Fibroblast of gingiva (primary cell): ENCODE measurements at regions not wholly inside any gene's neighbourhood (a gene's known extent, or its start where the extent isn't known, plus 50 kb on each side); places are given as distances from the start of the nearest gene placed in this dataset.

ENCODE experiments used
- DNase-seq: peaks from one replicate; pipeline ENCODE4 v3.0.0-alpha.2; 2011; ENCODE audit warnings: low read depth

DNA sequence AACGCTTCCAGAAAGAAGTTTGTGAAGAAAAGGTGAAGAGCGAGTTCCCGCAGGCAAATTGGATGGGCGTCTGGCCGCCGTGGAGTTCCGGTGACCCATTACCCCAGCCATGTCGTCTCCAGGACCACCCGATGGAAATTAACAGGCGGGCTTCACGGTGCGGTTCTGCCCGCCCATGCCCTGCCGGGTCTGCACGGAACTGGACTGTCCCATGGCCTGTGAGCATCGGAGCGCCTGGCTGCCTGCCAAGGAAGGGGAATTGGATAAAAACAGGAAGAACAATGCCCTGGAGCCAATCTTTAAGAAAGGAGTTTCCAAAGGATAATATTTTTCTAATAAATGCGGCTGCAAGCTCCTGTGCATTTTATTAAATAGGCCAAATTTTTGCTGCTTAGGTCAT is 319.8 kb upstream of the SLC7A11 start:
- DNase-seq: no peak

- DNase-seq: no peak
Measured at GRCh38 chr4:138561276-138561880, 319.2 kb upstream of the SLC7A11 start.

- DNase-seq: no peak
Measured at GRCh38 chr4:138560448-138560847, 318.3 kb upstream of the SLC7A11 start.

GRCh38 chr4:138558886-138559285 is 316.7 kb upstream of the SLC7A11 start:
- DNase-seq: no peak

DNA sequence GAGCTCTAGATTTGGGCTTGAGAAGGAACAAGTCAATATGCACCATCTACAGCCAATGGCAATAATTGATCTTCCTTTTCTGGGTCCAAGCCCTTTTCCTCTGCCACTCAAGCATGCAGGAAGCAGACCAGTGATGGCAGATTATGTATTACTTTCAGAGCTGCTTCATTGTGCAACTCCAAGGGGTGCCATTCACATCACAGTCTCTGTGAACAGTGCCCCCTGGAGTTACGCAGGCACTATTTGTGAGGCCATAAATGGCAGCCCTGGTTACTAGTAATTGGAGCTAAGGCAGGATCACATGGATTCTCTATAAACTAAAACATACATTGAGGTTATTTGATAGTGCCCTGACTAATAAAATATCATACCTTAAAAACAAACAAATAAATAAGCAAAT is 313.4 kb upstream of the SLC7A11 start:
- peak; percentile 14 for DNase-seq

GRCh38 chr4:138555108-138555507 is 313.0 kb upstream of the SLC7A11 start:
- no peak for DNase-seq

- DNase-seq: no peak
Measured at GRCh38 chr4:138553001-138553845, 311.1 kb upstream of the SLC7A11 start.

DNA sequence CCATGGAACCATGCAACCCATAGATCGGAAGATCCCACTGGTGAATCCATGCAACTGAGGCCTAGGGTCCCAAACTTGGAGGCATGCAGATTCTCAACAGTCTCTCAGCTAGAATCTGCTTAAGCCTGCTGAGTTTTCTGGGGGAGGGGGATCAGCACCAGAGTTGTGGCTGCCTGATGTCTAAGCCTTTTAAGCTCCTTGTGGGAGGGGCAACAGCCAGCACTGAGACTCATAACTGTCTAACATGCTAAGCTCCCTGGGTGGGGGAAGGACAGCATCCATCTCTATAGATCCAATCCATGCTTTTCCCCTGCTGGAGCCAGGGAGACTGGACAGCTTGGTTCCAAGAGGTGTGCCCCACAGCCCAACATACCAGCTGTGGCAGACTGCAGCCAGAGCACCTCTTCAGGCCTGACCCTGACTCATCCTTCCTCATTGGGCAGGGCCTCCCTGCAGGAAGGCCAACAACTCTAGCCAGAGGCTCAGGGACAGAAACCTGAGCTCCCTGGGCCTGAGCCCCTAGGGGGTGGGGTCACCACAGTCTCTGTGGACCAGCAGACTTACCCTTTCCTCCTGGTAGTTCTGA is 300.1 kb upstream of the SLC7A11 start:
- no peak for DNase-seq

DNA sequence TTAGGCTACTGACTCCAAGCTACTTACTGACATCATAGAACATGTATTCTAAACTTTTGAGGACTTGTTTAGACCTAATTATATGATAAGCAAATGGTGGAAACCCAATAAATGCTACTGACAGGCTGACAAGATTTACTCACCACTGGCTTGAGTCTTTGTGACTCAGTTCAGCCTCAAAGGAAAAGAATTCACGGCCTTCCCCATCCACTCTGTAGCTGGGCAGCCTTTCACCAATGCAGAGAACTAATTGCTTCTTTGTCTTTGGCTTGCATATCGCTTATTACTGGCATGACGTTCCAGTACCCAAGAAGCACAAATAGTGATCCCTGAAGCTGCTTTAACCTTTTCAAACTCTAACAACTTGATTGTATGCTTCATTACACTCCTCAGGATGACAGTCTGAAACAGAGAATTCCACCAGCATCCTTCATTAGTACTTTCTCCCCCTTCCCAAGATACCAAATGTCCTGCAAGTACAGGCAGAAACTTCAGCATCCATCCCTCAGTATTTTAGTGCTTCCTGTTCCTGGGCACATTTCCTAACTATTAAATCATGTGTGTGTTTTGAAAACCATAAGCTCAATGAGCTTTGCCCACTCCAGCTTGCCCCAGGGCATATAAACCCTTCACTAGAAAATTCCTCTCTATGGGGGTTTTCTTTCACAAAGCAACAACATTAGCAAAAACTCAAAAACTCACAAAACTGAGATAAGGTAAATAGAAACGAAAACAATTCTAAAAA is 298.1 kb upstream of the SLC7A11 start:
- no peak for DNase-seq

DNA sequence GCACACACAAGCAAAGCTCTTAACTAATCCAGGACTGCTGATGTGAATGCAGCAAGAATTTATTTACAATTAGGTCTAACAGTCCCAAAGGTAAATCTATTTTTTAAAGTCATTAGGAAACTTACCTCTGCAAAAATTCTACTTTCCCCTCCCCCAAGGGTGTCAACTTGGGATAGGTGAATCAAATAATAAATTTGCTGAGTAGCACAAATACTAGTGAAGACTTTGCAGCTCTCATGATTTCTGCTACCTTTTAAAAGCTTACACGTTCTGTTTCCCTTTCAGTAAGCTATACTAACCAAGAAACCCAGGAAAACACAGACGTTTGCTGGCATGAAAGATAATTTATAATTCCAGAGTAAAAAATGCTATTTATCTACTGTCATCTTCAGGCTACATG is 296.6 kb upstream of the SLC7A11 start:
- DNase-seq: no peak

DNA sequence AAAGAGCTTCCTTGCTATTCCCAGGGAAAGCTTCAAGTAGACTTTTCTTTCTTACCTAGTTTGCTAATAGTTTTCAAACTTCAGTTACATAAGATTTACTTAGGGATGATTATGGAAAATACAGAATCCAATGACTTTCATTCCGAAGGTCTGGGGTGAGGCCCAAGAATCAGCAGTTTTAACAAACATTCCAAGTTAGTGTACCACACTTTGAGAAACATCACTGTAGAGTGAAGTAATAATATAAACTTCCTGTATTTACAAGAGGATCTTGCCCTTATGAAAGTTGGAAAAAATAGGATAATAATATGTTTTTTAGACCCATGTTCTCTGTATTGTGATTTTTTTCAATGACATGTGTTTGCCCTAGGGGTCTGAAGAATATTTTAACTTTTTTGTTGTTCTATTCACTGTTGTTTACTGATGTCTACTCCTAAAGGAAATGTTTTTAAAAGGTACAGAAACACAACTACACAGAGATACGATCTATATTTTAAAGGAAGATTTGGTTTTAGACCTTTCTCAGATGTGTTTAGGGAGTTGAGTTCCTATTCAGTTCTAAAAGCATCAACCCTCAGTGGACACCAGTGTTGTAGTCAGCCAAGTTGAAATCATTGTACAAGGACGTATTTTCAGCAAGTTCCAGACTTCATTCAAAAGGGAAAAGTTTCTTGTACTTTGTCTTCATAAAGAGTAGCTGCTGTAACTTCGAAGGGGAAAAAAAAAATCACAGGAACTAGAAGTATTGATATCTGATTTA is 295.8 kb upstream of the SLC7A11 start:
- no peak for DNase-seq

DNA sequence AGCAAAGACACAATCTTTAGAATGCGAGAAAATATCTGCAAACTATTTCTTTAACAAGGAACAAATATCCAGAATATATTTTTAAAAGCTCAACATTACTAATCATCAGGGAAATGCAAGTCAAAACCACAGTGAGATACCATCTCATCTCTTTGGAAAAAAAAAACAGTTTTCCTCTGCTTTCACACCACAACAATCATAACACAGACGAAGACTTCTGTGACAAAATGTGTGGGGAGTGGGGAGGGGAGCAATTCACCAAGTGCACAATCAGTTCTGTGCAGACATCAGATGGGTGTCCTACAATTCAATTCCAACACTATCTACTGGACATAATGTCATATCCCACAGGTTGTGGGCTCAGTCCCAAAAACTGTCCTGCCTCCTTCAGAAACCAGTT is 293.2 kb upstream of the SLC7A11 start:
- DNase-seq: no peak

DNA sequence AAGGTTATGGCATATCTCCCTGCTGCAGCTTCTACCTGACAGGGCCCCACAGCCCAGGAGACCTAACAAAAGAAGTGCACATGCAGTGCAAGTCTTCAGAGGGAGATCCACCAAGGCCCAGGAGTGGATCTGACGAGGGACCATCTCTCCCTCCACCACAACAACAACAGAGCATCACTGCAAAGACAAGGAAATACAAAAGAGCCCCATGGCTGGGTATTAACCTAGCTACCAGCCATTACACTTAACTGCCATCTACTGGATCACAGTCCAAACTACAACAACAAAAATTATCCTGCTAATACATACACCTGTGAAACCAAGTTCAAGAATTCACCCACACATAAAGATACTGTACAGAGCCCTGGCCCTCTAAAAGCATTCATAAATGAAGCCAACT is 280.2 kb upstream of the SLC7A11 start:
- peak; percentile 4 for DNase-seq

DNA sequence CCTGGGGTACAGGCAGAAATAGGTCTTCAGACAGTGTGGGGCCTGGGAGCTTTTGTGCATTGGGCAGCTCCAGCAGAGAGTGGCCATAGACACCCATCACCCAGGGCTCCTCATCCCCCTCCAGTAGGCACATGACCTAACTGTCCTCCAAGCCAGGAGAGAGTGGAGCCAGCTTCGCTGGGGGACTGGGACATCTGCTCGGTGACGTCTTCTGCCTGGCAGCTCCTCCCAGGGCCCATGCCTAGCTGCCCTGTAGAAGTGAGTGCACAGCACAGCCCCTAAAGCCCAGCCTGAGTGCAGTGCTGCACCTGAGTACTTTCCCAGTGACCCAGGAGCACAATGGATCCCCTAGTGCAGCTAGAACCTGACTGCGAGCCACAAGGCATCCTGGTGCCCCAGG is 279.7 kb upstream of the SLC7A11 start:
- no peak for DNase-seq

DNA sequence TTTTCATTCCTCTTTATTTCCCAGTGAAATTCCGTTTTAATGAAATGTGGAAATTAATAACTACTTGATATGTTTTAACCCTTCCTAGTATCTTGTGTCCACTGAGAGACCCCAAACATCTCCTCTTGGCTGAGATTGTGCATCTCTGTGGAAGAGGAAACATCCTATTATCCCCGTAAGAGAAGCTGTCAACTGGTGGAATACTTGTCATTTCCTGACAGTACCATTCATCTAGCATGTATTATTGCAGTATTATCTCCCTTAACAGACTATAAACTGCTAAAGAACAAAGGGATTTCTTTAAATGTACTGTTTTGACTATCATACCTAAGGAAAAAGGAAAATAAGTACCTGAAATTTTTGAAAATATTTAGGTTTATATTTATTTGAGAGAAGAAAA is 277.3 kb upstream of the SLC7A11 start:
- DNase-seq: no peak

- DNase-seq: no peak
Measured at GRCh38 chr4:138513535-138513934, 271.4 kb upstream of the SLC7A11 start.

DNA sequence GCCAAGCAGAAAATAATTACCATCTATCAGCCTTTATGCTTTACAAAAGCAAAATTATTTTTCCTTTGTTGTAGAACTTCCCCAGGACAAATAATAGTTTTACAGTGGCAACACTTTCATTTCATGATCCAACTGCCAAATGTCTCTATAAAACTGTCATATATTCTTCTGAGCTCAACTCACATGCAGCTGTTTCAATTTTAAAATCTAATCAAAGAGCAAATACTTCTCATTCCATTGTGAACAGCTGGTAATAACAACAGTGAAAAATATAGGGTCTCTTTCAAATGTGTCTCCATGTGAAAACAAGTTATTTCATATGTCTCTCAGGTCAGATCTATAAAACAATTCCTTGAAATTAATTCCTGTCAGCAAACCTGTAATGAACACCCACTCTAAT is 270.6 kb upstream of the SLC7A11 start:
- DNase-seq: no peak

GRCh38 chr4:138510053-138510452 is 267.9 kb upstream of the SLC7A11 start:
- DNase-seq: no peak

GRCh38 chr4:138509346-138509745 is 267.2 kb upstream of the SLC7A11 start:
- no peak for DNase-seq

GRCh38 chr4:138507522-138507921 is 265.4 kb upstream of the SLC7A11 start:
- DNase-seq: peak; percentile 87

DNA sequence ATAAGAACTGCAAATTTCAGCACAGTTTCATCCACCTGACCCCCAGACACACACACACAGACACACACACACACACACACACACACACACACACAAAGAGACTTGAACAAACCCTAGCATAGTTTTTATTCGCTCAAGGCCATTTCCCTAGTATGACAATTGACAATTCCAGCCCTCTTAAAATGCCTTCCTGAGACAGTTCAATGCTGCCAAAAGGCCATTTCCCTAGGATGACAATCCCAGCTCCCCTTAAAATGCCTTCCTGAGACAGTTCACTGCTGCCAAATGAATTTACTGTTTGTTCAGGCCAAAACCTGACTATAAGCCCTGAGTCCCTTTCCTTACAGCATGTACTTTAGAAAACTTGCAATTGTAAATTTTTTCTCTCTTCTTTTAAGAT is 259.5 kb upstream of the SLC7A11 start:
- no peak for DNase-seq

GRCh38 chr4:138500869-138501268 is 258.7 kb upstream of the SLC7A11 start:
- no peak for DNase-seq
